HG02678 (cell line): ENCODE measurements at regions not wholly inside any gene's neighbourhood (a gene's known extent, or its start where the extent isn't known, plus 50 kb on each side); places are given as distances from the start of the nearest gene placed in this dataset.

ENCODE experiments used
- ATAC-seq: cut with Tn5 transposase; IDR thresholded peaks from one replicate; pipeline ENCODE4 v1.9.1; 2021; ENCODE audit warnings: mild to moderate bottlenecking, moderate library complexity; ENCODE audit not compliant: unreplicated experiment

- ATAC-seq, result no peak
Observed at GRCh38 chr2:8527676-8528075, 154.2 kb upstream of the ID2 start.

GRCh38 chr2:8528863-8529262 is 153.0 kb upstream of the ID2 start:
- ATAC-seq, result no peak

GRCh38 chr2:8529706-8530277 is 152.1 kb upstream of the ID2 start:
- ATAC-seq, result no peak

GRCh38 chr2:8531481-8531880 is 150.4 kb upstream of the ID2 start:
- ATAC-seq, result no peak

- ATAC-seq, result no peak
Observed at GRCh38 chr2:8532438-8532837, 149.4 kb upstream of the ID2 start.

- ATAC-seq, result no peak
Observed at GRCh38 chr2:8533923-8534322, 147.9 kb upstream of the ID2 start.

GRCh38 chr2:8534386-8534728 is 147.5 kb upstream of the ID2 start:
- ATAC-seq, result no peak

GRCh38 chr2:8534729-8535468 is 147.0 kb upstream of the ID2 start:
- ATAC-seq, result no peak

GRCh38 chr2:8535469-8535795 is 146.4 kb upstream of the ID2 start:
- ATAC-seq, result no peak

- ATAC-seq, result no peak
Observed at GRCh38 chr2:8535821-8536685, 145.8 kb upstream of the ID2 start.

GRCh38 chr2:8536686-8537561 is 144.9 kb upstream of the ID2 start:
- no peak for ATAC-seq

GRCh38 chr2:8537562-8538155 is 144.2 kb upstream of the ID2 start:
- ATAC-seq, result no peak

GRCh38 chr2:8538531-8538930 is 143.3 kb upstream of the ID2 start:
- no peak for ATAC-seq

GRCh38 chr2:8538931-8539621 is 142.8 kb upstream of the ID2 start:
- ATAC-seq, result no peak

GRCh38 chr2:8539743-8540551 is 141.9 kb upstream of the ID2 start:
- no peak for ATAC-seq

GRCh38 chr2:8540552-8541055 is 141.3 kb upstream of the ID2 start:
- ATAC-seq, result no peak

GRCh38 chr2:8541223-8541622 is 140.6 kb upstream of the ID2 start:
- ATAC-seq, result no peak

GRCh38 chr2:8541636-8542035 is 140.2 kb upstream of the ID2 start:
- ATAC-seq, result no peak

- no peak for ATAC-seq
Observed at GRCh38 chr2:8542381-8543059, 139.3 kb upstream of the ID2 start.
